ENCODE measurements at regions not wholly inside any gene's neighbourhood (a gene's known extent, or its start where the extent isn't known, plus 50 kb on each side); places are given as distances from the start of the nearest gene placed in this dataset.
"Not testable (repeated sequence)": the region's sequence is repeated elsewhere in the genome, so short reads cannot be mapped to it uniquely, and the experiment has no call there.

DNA sequence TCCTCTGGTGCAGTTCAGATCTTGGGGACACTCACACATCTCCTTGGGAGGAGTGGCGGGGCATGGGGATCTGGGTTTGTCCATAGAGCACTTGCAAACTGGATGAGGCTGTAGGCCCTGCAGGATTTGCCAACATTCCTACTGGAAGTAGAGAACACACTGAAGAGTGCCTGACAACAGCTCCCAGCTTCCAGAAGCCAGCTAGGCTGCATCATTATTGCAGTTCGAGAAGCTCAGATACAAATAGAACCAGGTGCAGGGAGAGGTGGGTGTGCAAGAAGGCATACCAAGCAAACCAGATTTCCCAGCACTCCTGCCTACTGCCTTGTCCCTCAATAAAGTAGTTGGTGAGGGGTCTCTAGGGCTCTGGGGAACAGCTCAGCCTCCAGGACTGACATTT is 52.5 kb downstream of the RHOB start:
- no peak for DNase-seq

DNA sequence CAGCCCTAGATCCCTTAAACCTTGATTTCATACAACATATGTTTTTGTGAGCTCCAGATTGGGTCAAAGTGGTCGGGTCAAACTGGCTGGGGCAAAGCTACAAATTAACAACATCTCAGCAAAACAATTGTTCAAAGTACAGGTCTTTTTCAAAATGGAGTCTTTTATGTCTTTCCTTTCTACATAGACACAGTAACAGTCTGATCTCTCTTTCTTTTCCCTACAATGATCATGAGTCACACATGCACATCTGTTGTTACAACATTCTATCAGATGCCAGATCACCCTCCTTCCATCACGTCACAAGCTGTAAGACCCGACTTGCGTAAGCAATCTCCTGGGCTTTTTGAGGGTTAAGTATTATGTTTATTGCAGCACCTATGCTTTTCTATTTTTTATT is 55.1 kb downstream of the RHOB start:
- DNase-seq: peak; percentile 96

DNA sequence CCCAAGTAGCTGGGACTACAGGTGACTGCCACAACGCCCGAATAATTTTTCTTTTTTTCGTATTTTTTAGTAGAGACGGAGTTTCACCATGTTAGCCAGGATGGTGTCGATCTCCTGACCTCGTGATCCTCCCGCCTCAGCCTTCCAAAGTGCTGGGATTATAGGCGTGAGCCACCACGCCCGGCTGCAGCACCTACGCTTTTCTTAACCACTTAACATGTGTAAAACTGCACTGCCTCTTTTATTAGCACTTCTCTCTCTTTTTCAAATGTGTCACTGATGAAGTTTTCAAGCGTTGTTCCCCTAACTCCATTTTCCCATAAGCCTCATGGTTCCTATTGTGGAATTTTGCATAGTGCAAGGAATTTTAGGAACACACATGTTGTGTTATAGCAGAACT is 55.6 kb downstream of the RHOB start:
- DNase-seq: not testable (repeated sequence)

DNA sequence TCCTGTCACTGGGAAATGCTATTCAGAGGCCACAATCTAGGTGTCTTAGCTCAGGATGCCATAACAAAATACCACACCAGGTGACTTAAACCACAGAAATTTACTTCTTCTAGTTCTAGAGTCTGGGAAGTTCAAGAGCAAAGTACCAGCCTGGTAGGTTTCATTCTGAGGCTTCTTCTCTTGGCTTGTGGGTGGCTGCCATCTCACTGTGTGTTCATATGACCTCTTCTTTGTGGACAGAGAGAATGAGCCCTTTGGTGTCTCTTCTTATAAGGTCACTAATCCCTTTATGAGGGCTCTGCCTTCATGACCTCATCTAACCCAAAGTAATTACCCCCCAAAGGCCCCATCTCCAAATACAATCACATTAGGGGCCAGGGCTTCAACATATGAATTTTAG is 57.3 kb downstream of the RHOB start:
- DNase-seq: no peak

DNA sequence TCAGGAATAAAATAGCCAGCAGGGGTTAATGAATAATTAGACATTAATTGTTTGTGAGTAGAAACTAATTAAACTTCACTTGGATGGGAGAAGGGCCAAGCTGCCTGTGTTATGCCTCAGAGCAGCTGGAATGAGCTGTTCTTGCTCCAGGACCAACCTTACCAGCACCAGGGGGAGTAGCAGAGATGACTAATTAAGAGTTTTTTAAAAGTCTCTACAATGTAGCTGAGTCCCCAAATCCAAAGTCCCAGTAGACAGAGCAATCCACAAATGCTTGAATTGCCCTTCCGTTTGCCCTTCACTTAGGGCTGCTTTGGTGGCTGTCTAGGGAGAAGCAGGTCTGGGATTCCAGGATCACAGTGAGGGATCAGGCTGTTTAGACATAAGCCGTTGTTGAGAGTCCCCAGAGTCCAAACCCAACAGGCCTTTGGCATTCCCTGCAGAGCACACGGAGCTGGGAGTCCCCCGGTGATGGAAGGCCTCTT is 59.4 kb downstream of the RHOB start:
- DNase-seq: peak; percentile 66

DNA sequence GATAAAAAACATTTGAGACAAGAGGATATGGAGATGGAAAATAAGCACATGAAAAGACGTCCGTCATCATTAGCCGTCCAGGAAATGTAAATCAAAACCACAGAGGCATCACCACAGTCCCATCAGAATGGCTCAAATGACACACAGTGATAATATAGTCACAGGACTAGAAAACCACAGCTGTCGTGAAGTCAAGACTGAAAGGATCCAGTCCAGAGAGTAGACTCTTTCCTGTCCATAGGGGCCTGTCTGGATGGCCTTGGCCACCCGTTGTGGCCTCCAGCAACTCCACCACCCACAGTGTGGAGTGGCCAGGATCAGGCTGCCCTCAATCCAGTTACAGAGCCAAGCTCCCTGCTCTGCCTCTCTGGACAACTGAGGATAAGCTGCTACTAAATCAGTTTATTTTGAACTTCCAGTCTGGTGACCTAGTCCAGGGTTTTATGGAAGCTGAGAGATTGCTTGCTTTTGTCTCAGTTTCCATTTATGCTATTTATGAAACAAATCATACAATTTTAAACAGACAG is 60.4 kb downstream of the RHOB start:
- DNase-seq: peak; percentile 58

DNA sequence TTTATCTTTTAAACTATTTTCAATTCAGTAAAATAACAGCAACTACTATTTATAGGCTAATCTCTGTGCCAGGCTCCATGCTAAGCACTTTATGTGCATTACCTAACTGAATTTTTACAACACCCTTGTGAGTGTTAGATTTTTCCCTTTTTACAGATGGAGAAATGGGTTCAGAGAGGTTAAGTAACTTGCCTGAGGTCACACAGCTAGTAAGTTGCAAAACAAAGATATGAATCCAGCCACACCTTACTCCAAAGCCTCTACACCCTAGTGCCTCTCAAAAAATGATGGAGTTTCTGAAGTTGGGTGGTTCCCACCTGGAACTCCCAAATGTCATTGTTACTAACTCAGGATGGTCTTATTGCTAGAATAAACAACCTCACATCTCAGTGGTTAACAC is 60.8 kb downstream of the RHOB start:
- DNase-seq: no peak

DNA sequence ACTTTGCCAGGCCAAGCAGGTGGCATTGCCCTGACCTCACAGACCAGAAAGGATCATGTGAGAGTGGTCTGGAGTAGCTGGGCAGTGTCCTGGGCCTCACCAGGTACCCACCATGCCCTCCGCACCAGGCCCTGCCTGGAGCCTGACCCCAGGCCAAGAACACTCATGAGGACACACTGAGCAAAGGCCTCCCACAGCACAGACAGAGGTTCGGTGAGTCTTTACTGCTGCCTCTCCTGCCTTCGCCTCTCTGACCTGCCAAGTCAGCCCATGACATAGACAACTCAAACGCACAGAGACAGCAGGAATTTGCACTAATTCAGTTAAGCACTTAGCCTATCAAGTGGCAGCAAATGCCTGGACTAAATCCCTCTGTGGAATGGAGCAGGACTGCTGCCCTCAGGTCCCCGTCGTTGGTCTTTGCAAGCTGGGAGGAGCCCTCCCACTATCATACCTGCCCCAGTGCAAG is 62.5 kb downstream of the RHOB start:
- no peak for DNase-seq

DNA sequence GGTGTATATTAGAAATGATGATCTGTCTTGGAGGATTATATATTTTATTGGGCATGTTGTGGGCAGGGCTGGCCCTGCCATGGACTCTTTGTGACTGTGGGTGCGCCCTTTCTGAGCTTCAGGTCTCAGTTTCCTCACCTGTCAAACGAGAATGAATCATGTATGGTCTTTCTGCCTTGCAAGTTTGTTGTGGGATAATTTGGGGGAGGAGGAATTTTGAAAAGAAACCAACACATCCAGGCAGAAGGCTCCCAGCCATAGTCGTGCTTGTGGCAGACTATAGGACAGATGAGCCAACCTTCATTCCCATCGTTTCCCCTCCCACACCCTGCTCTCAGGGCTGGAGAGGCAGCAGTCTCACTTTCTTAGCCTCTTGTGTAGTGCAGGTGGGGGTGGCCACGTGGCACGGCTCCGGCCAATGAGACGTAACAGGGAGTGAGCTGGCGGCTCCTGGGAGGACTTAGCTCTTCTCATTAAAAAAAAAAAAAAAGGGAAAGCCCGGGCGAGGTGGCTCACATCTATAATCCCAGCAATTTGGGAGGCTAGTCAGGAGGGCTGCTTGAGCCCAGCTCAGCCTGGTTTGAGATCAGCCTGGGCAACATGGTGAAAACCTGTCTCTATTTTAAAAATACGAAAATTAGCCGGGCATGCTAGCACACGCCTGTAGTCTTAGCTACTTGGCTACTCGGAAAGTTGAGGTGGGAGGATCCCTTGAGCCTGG is 63.1 kb downstream of the RHOB start:
- no peak for DNase-seq

DNA sequence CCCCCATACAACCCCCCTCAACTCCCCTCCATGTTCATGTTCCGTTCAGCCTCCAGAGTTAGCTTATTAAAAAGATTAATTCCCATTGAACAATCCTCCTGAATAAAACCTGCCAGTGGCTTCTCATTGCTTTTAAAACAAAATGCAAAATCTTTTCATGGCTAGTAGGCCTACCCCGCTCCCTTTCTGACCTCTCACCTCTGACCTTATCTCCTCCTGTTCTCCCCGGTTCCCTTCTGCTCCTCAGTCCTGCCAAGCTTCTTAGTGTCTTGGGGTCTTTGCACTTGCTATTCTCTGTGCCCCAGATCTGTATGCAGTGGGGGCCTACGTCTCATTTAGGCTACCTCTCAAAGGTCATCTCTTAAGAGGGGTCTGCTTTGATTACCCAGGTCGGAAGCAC is 64.3 kb downstream of the RHOB start:
- DNase-seq: no peak

DNA sequence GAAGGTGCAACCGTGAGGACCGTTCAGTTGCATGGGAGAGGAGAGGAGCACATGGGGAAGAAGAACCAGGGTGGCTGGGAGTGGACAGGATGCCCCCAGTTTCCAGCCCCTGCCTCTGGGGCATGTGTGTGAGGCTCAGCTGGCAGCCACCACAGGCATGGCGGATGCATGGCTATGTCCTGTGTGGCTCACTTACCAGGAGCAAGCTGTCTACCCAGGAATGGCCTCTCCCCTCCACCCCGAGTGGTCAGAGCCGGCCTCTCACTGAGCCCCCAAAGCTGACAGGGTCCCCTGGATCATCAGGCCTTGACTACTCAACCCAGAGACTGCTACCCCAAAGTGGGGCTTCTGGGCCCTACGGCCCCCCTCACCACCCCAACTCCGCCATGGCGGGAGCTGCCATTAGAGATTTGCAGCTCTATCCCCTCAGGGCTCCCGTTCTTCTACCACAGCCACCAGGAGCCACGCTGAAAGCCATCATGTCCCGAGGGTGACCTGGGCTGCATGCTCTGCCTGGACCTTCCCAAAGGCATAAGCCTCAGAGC is 65.3 kb downstream of the RHOB start:
- no peak for DNase-seq

DNA sequence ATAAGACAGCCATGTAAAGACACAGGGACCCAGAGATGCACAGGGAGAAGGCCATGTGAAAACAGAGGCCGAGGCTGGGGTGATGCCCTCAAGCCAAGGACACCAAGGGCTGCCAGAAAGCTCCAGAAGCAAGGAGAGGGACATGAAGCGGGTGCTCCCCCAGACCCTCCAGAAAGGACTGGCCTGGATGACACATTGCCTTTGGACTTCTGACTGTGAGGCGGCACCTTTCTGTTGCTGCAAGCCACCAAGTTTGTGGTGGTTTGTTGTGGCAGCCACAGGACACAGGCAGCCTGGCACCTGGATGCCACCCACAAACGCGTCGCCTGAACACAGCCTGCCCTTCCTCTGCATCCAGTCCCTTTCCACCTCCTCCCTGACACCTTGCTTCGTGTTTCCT is 67.1 kb downstream of the RHOB start:
- DNase-seq: no peak

DNA sequence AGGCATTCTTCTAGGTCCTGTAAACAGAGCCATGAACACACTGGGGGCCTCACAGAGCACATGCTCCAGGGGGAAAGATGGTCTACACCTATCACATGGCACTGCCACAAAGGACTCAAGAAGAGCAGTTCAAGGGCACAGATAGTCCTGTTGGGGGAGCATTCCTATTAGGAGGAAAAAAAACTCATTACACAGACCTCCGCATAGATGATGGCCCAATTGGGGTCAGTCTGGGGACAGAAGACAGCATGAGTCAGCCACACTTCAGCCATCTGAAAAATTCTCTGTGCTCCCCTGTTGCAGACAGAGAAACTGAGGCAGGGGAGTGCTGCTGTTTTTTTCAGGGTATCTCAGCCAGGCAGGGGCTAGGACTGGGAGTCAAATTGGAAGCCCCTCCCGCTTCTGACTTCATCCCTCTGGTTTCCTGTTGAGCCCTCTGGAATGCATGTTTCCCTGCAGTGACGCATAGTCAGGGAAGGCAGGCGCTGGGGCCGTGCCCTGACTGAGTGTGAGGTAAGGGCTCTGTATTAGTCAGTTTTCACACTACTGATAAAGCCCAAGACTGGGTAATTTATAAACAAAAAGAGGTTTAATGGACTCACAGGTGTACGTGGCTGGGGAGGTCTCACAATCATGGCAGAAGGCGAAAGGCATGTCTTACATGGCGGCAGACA is 67.9 kb downstream of the RHOB start:
- DNase-seq: peak; percentile 97

DNA sequence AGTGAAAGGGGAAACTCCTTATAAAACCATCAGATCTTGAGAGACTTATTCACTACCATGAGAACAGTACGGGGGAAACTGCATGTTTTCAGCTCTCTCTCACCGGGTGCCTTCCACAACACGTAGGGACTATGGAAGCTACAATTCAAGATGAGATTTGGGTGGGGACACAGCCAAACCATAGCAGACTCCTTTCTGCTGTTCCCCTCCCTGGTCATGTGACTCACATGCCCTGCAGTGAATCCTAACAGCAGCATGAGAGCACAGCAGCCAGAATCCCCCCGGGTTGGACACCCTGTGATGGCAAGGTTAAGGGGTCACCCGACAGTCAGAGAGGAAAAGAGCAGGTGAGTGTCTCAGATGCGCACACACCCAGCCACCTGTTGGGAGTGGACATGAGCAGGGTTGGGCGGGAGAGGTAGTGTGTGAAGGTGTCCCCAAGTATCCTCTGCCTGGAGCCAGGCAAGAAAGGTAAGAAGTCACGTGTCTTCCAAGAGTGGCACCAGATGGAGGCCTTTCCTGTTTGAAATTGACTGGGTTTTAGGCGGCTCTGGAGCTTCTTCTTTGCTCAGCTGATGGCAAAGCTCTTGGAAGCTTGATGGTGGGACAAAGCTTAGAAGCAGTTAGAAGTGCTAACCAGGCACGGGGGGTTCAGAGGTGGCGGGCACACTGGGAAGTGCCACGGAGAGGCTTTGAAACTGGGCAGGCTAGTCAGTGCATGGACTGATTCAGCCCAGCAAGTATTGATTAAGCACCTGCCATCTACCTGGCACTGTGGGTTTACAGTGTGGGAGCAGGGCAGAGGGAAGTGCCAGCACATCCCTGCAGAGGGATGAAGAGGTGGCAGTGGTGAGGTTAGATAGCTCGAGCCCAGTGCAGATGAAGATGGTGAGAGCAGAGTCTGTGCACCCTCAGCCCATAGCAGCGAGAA is 68.7 kb downstream of the RHOB start:
- no peak for DNase-seq

DNA sequence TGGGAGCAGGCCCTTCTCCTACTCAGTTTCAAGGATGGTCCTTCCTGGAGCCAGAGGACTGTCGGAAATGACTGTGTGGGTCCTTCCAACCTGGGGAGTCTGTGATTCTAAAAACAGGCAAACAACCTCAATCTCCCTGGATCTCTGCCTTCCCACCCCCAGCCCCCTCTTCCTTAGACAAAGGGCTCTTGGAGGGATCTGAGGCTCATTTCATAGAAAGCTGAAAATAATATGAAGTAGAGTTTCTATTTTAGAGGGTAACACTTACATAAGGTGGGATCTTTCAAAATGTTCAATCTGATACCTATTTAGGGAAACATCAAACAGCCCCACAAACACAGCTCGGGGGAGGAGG is 69.4 kb downstream of the RHOB start:
- DNase-seq: no peak

DNA sequence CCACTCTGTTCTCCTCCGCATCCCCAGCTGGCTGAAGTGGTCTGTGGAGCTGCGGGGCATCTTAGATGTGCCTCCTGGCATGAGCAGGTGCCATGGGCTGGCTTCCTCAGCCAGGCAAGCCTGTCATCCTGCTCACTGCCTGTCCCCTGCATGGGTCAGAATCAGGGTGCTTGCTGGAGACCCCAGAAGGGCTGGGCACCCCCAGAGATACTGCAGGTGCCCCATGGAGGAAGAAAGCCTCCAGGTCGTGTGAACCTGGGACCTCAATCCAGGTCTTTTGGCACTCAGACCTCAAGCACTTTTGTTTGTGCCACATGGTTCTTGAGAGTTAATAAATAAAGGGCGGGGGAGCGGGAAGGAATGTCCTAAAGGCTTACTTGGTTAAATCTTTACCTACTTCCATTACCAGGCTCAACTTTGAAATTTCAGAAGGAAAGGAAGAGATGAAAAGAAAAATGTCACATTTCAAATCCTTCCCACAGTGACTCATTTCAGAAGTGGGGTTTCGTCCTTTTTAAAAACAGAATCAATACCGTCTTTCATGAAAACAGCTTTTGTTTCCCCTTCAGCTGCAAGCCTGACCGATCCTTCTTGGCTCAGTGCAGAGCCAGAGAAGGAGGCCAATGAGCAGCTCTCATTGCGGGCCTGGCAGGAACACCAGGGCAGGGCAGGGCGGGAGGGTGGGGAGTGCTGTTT is 69.9 kb downstream of the RHOB start:
- no peak for DNase-seq

DNA sequence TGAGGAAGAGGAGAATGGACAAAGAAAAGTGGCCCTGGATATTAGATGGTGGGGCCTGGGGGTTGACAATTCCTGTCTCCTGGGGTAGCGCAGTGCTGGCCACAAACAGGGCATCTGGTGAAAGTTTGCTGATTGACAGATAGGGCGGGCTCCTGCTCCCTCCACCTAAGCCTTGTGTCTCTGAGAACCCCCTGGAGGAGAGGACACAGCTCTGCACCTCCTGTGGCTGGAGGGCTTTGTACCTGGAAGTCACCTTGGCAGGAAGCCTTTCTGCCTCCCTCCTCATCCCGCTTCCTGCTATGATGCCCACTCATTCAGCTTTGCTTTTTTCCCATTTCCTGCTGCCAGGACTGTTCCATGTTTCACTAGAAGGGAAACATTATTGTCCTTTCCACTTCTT is 72.4 kb downstream of the RHOB start:
- no peak for DNase-seq

DNA sequence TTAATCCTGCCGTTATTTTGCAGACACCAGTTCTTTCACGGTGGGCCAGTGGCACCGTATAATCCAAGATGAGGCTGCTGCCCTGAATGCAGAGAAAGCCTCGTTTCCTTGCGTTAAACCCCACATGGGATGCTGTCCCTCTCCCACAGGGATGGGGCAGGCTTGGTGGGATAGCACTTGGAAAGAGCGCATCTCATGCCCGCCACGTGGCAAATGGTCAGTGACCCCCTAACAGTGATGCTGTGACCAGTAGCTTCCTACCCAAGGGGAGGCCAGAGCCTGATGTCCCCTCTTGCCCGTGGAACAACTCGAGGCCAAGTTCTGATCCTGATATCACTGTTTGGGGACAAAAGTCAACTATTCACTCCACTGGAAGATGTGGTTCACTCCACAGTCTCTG is 73.3 kb downstream of the RHOB start:
- DNase-seq: no peak

DNA sequence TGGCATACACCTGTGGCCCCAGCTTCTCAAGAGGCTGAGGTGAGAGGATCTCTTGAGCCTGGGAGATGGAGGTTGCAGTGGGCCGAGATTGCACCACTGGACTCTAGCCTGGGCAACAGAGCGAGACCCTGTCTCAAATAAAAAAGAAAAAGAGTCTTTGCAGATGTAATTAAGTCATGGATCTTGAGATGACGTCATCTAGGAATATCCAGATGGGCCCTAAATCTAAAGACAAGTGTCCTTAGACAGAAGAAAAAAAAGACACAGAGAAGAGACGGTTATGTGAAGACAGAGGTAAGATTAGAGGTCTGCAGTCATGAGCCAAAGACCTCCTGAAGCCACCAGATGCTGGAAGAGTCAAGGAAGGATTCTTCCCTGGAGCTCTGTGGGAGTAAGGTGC is 74.3 kb downstream of the RHOB start:
- DNase-seq: no peak

DNA sequence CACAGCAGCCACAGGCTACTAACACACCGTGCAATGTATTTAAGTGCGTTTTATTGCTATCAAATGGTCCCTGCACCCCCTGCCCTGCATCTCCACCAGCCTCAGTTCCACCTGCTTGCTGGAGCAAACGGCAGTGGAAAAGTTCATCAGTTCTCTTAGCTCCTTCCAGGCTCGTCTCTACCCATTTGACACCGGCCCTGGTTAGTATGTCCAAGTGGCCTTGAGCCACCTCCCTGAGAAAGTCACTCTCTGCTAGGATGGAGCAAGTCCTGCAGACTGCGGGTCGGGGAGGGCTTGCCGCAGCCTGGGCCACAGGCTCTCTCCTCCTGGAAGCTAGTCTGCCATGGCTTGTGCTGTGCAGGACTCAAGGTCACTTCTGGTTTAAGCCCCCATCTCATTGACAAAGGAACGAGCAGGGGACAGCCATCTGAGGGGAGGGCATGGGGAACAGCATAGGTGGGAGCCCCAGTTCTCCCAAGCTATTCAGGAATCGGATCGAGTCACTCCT is 74.9 kb downstream of the RHOB start:
- DNase-seq: no peak

DNA sequence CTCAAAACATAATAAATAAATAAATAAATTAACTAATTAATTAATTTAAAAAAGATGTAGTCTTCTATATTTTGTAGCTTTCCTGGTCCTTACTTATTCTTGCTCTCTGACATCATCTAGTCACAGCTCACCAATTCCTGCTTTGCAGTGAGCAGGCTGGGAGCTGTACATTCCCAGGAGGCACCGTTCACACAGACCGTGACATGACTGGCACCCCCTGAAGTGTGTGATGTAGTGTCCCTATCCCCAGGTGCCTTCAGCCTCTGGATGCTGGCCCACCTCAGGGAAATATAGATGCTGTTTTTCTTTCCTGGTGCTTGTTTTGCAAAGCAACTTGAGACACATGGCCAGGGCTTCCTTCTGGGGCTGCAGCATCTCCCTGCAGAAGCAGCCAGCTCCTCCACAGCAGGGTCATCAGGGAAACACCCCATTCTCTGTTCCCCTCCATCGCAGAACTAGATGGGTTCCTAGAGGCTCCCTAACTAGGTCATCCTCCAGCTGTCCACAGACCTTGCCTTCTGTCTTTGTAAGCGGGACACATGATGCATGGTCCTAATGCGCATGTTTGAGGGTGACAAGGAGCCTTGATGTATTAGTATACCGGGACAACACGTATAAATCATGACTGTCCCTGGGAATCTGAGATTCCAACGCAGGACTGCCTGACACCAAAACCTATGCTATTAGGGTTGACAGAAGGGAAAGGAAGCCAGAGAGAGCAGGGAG is 76.4 kb downstream of the RHOB start:
- DNase-seq: no peak

DNA sequence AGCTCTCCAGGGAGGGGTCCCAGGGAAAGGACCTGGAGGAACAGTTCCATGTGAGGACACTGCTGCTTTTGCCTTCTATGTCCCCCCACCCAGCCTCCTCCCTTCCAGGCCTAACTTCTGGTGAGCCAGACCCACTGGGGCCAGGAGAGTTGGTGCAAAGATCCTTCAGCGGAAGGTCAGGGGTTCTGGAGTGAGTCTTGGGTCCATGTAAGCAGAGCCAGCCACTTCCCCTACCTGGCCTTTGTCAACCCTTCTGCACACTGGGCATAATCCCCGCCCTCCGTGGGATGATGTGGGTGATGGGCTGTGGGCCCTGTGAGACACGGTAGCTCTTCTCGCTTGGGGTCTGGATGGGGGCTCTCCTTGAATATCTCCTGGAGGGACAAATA is 76.9 kb downstream of the RHOB start:
- DNase-seq: no peak

Data from fibroblast of skin of right biceps (primary cell).